ENCODE measurements at regions not wholly inside any gene's neighbourhood (a gene's known extent, or its start where the extent isn't known, plus 50 kb on each side); places are given as distances from the start of the nearest gene placed in this dataset.

DNA sequence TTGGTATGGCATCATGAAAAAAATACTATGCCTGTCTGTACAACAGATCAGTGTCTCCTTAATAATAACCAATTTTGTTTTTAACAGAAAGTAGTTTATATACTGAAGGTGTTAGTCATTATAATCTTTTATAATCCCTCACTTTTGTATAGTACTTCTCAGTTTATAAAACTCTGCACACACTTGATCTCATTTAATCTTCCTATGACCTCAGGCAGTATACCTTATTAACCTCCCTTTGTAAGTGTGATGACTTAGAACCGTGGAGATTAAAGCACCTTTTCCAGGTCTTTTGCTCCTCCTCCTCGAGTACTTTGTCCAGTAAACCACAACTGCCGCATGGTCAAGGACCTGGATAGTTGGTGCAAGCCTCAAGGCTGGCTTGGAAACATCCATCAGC lies 945.5 kb downstream of the EPHA4 start:
- DNase-seq (ENCODE audit: low read depth), result no peak
- TF ChIP-seq, protein P1, sequence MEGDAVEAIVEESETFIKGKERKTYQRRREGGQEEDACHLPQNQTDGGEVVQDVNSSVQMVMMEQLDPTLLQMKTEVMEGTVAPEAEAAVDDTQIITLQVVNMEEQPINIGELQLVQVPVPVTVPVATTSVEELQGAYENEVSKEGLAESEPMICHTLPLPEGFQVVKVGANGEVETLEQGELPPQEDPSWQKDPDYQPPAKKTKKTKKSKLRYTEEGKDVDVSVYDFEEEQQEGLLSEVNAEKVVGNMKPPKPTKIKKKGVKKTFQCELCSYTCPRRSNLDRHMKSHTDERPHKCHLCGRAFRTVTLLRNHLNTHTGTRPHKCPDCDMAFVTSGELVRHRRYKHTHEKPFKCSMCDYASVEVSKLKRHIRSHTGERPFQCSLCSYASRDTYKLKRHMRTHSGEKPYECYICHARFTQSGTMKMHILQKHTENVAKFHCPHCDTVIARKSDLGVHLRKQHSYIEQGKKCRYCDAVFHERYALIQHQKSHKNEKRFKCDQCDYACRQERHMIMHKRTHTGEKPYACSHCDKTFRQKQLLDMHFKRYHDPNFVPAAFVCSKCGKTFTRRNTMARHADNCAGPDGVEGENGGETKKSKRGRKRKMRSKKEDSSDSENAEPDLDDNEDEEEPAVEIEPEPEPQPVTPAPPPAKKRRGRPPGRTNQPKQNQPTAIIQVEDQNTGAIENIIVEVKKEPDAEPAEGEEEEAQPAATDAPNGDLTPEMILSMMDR (IDR thresholded peaks at IDR 0.05; ENCODE audit: control insufficient read depth, extremely low read depth, insufficient read depth), result no peak
- H3K4me3 ChIP-seq (ENCODE audit: low read depth, low read length), result no peak overlapping the region

DNA sequence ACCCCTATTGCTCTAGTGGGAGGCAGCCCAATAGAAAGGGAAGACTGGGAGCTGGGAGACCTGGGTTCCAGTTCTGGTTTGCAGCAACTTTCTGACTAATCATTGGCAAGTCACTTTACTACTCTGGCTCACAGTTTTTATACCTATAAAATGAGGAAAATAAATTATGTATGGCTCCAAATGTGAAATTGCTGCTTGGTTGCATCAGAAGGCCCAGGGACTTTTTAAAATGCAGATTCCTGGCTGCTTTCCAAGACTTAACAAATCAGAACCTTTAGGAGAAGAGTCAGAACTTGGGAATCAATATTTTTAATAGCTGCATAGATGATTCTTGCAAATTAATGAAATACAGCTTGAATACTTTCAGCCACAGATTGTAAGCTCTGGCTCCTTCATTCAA lies 943.9 kb downstream of the EPHA4 start:
- no peak overlapping the region for H3K4me3 ChIP-seq (ENCODE audit: low read depth, low read length)
- no peak for DNase-seq (ENCODE audit: low read depth)
- TF ChIP-seq, protein P1 (IDR thresholded peaks at IDR 0.05; ENCODE audit: control insufficient read depth, extremely low read depth, insufficient read depth), result no peak

DNA sequence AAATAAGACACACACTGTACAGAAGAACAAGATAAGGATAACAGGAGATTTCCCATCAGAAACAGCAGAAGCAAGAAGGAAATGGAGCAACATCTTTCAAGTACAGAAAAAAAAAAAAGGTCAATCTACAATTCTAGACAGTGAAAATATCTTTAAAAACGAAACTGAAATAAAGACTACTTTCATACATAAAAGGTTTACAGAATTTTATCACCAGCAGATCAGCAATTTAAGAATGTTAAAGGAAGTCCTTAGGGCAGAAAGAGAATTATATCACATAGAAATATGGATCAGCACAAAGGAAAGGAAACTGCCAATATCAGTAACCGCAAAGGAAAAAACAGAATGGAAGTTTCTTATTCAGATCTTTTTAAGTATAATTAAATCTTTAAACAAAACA lies 931.0 kb downstream of the EPHA4 start:
- TF ChIP-seq, protein P1 (IDR thresholded peaks at IDR 0.05; ENCODE audit: control insufficient read depth, extremely low read depth, insufficient read depth), result no peak

DNA sequence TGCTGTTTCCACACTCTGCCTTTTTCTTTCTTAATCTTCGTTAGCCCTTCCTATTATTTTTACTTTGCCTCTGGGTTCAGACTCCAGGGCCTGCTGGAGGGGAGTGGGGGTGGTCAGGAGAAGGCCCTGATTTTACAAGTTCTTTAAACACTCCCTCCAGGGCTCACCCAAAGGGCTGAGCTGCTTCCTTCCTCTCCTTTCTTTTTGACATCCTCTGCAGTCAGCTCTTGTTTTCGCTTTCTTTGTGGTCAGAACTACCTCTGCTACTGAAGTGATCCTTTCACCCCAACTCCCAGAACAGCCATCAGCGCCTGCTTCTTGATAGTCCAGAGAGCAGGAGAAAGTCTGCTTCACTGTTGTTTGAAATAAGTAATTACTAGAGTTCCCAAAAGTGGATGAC lies 925.7 kb downstream of the EPHA4 start:
- no peak overlapping the region for H3K4me3 ChIP-seq (ENCODE audit: low read depth, low read length)
- TF ChIP-seq, protein P1 (IDR thresholded peaks at IDR 0.05; ENCODE audit: control insufficient read depth, extremely low read depth, insufficient read depth), result no peak
- DNase-seq (ENCODE audit: low read depth), result no peak

More for the DNA sequence above, 931.0 kb downstream of the EPHA4 start:
- no peak overlapping the region for H3K4me3 ChIP-seq (ENCODE audit: low read depth, low read length)
- no peak for DNase-seq (ENCODE audit: low read depth)

DNA sequence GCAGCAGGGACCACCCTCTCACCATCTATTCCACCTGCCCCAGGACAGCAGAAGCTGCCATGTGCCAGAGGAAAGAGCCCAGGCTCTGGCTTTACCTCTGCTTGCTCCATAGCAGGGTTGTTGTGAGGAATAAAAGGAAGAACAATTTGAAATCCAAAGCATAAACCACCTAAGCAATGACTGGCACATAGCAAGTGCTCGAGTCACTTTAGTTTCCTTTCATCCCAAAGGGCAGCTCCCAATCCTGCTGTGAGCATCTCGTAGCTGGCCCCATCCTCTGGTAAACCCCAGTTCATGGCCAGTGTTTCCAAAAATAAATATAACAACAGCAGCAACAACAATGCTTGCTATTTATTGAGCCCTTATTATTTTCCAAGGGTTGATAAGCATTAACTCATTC lies 923.5 kb downstream of the EPHA4 start:
- TF ChIP-seq, protein P1 (IDR thresholded peaks at IDR 0.05; ENCODE audit: control insufficient read depth, extremely low read depth, insufficient read depth), result no peak
- DNase-seq (ENCODE audit: low read depth), result no peak
- H3K4me3 ChIP-seq (ENCODE audit: low read depth, low read length), result no peak overlapping the region

DNA sequence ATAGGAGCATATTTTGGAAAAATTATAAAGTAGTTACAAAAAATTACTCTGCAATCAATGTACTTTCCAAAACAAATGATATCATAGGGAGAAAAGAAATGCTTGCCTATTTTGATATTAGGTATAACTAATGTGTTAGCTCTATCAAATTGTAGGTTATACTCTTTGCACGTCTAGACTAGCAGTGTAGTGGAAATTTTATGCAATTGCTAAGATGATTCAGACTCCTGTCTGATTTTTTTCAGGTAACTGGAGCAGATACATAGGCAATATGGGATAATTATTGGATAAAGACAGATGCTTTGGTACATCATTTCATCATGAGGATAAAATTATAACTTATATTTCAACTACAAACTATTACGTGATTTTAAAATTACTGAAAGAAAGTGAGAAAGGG lies 918.3 kb downstream of the EPHA4 start:
- no peak overlapping the region for H3K4me3 ChIP-seq (ENCODE audit: low read depth, low read length)
- no peak for DNase-seq (ENCODE audit: low read depth)
- TF ChIP-seq, protein P1 (IDR thresholded peaks at IDR 0.05; ENCODE audit: control insufficient read depth, extremely low read depth, insufficient read depth), result no peak

DNA sequence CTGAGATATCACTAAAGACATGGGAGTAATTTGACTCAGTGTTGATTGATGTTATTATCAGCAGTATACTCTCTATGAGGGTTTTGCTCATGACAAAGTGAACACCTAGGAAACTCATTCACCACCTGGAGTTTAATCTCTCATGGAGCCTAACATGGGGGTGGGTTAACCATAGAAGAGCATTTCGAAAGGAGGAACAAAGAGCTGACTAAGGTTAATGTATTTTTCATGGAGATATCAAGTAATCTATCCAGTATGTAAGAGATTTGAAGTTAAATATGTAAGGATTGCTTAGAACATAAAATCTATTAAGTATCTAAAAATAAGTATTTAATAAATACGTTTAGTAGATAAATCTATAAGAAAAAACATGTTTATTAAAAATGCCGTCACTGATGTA lies 917.8 kb downstream of the EPHA4 start:
- DNase-seq (ENCODE audit: low read depth), result no peak
- H3K4me3 ChIP-seq (ENCODE audit: low read depth, low read length), result no peak overlapping the region
- TF ChIP-seq, protein P1 (IDR thresholded peaks at IDR 0.05; ENCODE audit: control insufficient read depth, extremely low read depth, insufficient read depth), result no peak

Measured in LNCaP clone FGC (cell line).